Skeletal muscle tissue (tissue), 3 donors: ENCODE measurements at regions not wholly inside any gene's neighbourhood (a gene's known extent, or its start where the extent isn't known, plus 50 kb on each side); places are given as distances from the start of the nearest gene placed in this dataset.

ENCODE experiments used
- H3K27ac ChIP-seq: one replicate; pipeline ENCODE4 v1.7.0; 2013; ENCODE audit warnings: mild to moderate bottlenecking, low read depth, low read length, inconsistent platforms
- H3K27me3 ChIP-seq, 3 donors: one replicate each; pipeline ENCODE4 v1.7.0; 2013; ENCODE audit warnings: low read length in 3 of 3; ENCODE audit not compliant: control insufficient read depth in 3 of 3, insufficient read depth in 3 of 3
- H3K36me3 ChIP-seq, 3 donors: one replicate each; pipeline ENCODE4 v1.7.0; 2013; ENCODE audit warnings: low read length in 3 of 3; ENCODE audit not compliant: control insufficient read depth in 3 of 3, insufficient read depth in 3 of 3
- H3K4me1 ChIP-seq, 3 donors: one replicate each; pipeline ENCODE4 v1.7.0; 2013; ENCODE audit warnings: low read length in 3 of 3, mild to moderate bottlenecking in 3 of 3; ENCODE audit not compliant: control insufficient read depth in 3 of 3, insufficient read depth in 3 of 3
- H3K4me3 ChIP-seq, 3 donors: one replicate each; pipeline ENCODE4 v1.7.0; 2013; ENCODE audit warnings: low read length in 3 of 3
- H3K9ac ChIP-seq, 3 donors: one replicate each; pipeline ENCODE4 v1.7.0; 2013; ENCODE audit warnings: low read length in 3 of 3, mild to moderate bottlenecking in 3 of 3, moderate library complexity in 2 of 3, low read depth in 1 of 3
- H3K9me3 ChIP-seq, 3 donors: one replicate each; pipeline ENCODE4 v1.7.0; 2013; ENCODE audit warnings: low read length in 3 of 3; ENCODE audit not compliant: control insufficient read depth in 3 of 3
- donor health status: Osteomylitis.

DNA sequence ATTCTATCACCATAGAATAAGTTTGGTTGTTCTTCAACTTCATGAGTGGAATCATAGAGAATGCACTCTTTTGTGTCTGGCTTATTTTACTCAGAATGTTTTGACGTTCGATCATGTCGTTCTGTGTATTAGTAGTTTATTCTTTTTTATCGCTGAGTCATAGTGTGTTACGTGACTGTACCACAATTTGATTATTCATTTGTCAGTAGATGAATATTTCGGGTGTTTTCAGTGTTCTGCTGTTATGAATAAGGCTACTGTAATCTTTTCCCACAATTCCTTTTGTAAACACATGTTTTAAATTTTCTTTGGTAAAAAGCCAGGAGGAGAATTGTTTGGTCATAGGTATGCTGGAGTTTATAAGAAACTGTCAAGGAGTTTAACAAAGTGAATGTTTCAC is 279.9 kb upstream of the B3GAT1 start:
- peaks cover 0 to 18% (median 6%) of the 10 kb centered on the region in 3 donors for H3K27me3 ChIP-seq
- H3K36me3 ChIP-seq: no peaks in the 10 kb centered on the region
- peaks cover 0 to 3% (median 0%) of the 10 kb centered on the region in 3 donors for H3K9me3 ChIP-seq
- no peak overlapping the region for H3K4me3 ChIP-seq
- no peak overlapping the region for H3K9ac ChIP-seq
- no peak overlapping the region for H3K27ac ChIP-seq
- H3K4me1 ChIP-seq: no peaks in the 10 kb centered on the region

DNA sequence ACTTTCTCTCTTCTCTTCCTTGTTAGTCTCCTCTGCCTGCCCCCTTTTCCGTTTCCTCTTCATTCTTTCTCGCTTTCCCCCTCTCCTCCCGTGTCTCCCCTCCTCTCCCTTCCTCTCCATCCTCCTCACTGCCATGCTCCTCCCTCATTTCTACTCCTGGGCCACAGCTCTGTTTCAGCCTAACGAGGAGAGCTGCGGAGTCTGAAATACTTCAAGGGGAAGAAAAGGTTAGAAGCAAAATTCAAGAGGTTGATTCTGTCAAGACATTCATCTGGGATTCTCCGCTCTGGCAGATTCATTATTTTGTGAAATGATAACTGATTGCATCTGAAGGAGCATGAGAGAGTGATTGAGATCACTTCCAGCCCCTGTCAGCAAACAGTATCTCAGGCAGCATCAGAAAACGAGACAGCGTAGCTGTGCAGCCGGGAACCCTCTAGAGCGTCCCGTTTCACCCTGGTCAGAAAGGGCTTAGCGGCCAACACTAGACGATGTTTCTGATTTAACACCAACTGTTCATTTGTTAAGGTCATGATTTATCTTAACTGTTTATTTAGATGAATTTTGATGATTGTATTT is 279.3 kb upstream of the B3GAT1 start:
- H3K9me3 ChIP-seq: peaks cover 0 to 3% (median 0%) of the 10 kb centered on the region in 3 donors
- no peak overlapping the region for H3K9ac ChIP-seq
- peaks cover 0 to 14% (median 6%) of the 10 kb centered on the region in 3 donors for H3K27me3 ChIP-seq
- no peak overlapping the region for H3K27ac ChIP-seq
- no peaks in the 10 kb centered on the region for H3K36me3 ChIP-seq
- H3K4me3 ChIP-seq: no peak overlapping the region
- no peaks in the 10 kb centered on the region for H3K4me1 ChIP-seq

DNA sequence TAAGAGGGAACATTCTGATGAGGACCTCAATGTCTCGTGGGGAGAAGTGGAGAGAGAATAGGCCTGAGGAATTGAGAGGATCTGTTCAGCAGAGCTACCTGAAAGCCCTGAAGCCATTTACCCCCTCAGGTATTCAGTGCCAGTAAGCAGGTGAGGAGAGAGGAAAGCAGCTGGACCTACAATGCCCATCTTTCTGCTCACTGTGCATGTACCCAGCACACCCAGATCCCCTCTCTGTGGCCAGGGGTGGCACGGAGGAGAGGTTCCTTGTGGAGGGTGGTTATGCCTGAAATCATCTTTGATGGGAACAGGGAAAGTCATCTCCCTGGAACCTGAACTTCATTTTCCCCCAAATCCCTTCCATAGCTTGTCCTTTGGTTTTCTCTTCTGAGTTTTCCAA is 277.8 kb upstream of the B3GAT1 start:
- H3K27ac ChIP-seq: no peak overlapping the region
- peaks cover 0 to 16% (median 6%) of the 10 kb centered on the region in 3 donors for H3K27me3 ChIP-seq
- H3K4me1 ChIP-seq: no peaks in the 10 kb centered on the region
- H3K9me3 ChIP-seq: peaks cover 0 to 3% (median 0%) of the 10 kb centered on the region in 3 donors
- H3K9ac ChIP-seq: no peak overlapping the region
- no peak overlapping the region for H3K4me3 ChIP-seq
- no peaks in the 10 kb centered on the region for H3K36me3 ChIP-seq

DNA sequence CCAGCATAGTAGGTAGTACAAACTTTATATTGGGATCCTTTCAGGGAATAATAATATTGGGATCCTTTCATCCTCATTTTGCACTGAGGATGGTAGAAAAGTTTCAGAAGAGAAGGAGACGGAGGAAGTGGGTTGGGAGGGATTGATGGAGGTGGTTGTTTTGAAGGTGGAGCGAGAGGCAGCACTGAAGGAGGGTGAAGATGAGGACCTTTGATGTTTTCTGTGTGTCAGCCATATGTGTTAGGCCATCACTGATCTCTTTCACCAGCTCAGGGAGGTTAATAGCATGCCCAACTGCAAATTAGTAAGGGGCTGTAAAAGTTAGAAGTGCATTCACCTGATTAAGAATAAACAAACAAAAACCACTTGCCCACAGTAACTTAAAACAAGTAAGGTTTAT is 275.5 kb upstream of the B3GAT1 start:
- H3K27me3 ChIP-seq: peaks cover 4 to 22% (median 10%) of the 10 kb centered on the region in 3 donors
- no peaks in the 10 kb centered on the region for H3K36me3 ChIP-seq
- H3K4me1 ChIP-seq: no peaks in the 10 kb centered on the region
- no peak overlapping the region for H3K4me3 ChIP-seq
- no peak overlapping the region for H3K27ac ChIP-seq
- H3K9ac ChIP-seq: no peak overlapping the region
- H3K9me3 ChIP-seq: peaks cover 0 to 3% (median 0%) of the 10 kb centered on the region in 3 donors

DNA sequence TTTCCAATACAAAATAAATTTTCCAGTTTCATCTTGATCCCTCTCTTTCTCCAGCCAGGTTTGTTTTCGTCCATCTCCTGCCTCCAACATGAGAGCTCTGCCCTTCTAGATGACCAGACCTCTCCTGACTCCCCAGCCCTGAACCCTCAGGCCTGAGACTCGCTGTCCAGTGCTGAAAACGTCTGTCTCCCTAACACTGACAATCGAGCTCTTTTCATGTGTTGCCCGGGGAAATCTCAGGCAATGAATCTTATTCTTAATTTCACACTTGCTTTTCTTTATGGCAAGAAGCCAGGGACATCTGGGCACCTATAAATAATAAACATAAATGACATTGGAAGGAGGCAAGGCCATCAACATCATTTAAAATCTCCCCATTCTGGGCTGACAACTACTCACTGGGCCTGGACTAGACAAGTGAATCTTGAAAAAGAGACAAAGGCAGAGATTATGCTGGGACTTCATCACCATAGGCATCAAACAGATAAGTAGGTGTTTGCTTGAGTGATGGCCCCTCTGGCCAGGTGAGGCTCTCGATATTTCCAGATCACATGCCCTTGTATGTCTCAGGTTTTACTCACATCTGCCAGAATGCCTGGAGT is 274.5 kb upstream of the B3GAT1 start:
- Histone ChIP-seq H3K9me3 (peaks cover 0 to under 1% (median 0%) of the 10 kb centered on the region in 3 donors), H3K36me3 (no peaks in the 10 kb centered on the region), H3K27ac (no peak overlapping the region), H3K4me1 (no peaks in the 10 kb centered on the region), H3K9ac (no peak overlapping the region), H3K27me3 (peaks cover 5 to 28% (median 11%) of the 10 kb centered on the region in 3 donors), H3K4me3 (no peak overlapping the region)

DNA sequence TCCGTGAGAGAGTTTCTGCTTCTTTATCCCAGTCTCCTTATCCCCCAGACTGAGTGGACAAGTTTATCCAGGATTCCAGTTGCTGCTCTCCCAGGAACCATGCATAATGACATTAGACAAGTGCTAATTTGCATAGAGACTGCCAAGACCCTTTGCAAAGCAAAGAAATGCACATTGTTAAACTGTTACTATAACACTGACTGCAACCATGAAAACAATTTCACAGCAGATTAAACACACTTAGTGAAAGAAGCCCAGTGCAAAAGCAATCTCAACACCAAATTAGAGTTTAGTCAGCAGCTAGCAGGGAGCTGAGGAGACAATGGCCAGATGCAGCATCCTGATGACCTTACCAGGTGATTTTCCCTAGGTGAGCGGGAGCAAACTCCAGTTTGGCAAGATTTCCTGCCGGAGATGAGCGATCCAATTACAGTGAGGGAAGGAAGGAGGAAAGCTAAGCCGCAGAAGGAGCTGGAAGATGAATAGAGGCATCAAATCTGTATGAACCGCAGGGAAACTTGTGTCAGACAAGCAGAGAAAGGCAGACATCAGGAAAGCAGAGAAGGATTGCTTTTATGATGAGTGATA is 273.8 kb upstream of the B3GAT1 start:
- Histone ChIP-seq H3K4me1 (no peaks in the 10 kb centered on the region), H3K9ac (no peak overlapping the region), H3K36me3 (no peaks in the 10 kb centered on the region), H3K9me3 (no peaks in the 10 kb centered on the region), H3K27ac (no peak overlapping the region), H3K4me3 (no peak overlapping the region), H3K27me3 (peaks cover 5 to 28% (median 11%) of the 10 kb centered on the region in 3 donors)

DNA sequence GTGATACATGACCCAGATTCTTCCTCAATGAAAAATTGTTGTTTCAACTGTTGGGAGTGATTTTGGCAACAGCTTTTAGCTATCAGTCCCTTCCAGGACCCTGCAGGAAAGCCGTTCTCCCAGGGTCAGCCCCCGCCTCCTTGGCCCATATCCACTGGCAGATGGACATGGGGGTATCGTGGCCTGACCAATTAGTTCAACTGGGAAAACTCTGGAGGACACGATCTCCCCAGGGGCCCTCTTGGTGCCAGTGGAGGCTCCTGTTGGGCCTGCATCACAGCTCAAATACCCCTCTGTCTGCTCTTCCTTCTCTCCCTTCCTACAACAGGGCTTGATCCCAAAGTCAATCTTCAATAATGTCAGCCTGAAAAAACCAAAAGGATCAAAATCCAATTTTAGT is 272.5 kb upstream of the B3GAT1 start:
- no peak overlapping the region for H3K4me3 ChIP-seq

DNA sequence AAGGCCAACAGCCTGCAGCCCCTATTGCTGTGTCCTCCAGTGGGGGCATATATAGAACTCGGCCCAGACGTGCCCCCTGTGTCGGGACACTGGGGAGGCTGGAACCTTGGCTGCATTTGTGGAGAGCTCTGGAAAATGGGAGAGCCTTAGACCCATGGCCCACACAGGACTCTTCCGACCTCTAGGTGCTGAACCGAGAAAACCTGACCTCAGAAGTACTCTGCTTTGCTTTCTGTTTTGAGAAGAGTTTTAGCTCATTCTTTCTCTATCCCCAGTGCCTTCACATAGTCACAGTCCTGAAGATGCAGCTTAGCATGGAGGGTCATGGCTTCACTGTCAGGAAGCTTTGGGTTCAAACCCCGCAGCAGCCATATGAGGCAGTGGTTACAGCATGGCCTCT is 271.8 kb upstream of the B3GAT1 start:
- Histone ChIP-seq H3K36me3 (no peaks in the 10 kb centered on the region), H3K9me3 (no peaks in the 10 kb centered on the region), H3K27me3 (peaks cover 5 to 17% (median 5%) of the 10 kb centered on the region in 3 donors), H3K9ac (no peak overlapping the region), H3K4me1 (no peaks in the 10 kb centered on the region), H3K4me3 (no peak overlapping the region), H3K27ac (no peak overlapping the region)

More for the DNA sequence above, 272.5 kb upstream of the B3GAT1 start:
- H3K4me1 ChIP-seq: no peaks in the 10 kb centered on the region
- H3K27me3 ChIP-seq: peaks cover 5 to 20% (median 5%) of the 10 kb centered on the region in 3 donors
- no peaks in the 10 kb centered on the region for H3K36me3 ChIP-seq
- no peak overlapping the region for H3K27ac ChIP-seq
- no peaks in the 10 kb centered on the region for H3K9me3 ChIP-seq
- no peak overlapping the region for H3K9ac ChIP-seq

DNA sequence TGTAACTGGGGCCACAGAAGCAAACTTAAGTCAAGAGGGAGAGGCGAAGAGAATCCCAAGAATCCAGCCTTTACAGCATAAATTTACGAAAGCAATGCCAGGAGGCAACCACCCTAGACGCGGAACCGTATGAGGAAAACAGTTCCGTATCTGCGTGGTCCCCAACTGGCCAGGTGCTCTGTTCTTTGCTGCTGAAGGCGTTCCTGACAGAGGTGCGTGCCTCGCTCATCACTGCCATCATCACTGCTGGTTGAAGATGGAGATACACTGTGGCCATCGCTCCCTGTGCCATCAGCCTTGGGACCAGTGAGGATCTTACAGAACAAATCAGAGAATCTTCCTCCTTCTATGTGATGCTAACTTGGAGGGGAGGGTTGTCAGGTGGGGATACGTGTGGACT is 270.5 kb upstream of the B3GAT1 start:
- Histone ChIP-seq H3K36me3 (no peaks in the 10 kb centered on the region), H3K27ac (no peak overlapping the region), H3K27me3 (peaks cover 5 to 14% (median 5%) of the 10 kb centered on the region in 3 donors), H3K9me3 (no peaks in the 10 kb centered on the region), H3K4me1 (no peaks in the 10 kb centered on the region), H3K4me3 (no peak overlapping the region), H3K9ac (no peak overlapping the region)

DNA sequence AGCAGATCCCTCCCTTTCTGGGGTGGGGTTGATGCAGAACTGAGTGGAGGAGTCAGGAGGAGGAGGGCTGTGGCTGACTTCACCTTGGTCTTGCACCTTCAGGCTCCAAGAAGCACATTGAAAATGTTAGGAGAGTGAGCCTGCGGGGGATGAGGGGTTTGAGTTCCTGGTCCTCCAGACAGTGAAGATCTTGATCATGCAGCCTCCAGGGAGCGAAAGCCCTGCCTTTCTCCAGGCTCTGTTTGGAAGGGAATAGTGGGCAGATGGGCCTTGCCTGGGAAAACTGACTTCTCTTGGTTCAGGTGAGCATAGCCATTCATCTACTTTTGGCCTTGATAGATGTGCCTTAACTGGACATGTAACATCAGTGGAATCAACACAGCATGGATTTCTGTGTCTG is 267.6 kb upstream of the B3GAT1 start:
- Histone ChIP-seq H3K27me3 (peaks cover 5 to 15% (median 5%) of the 10 kb centered on the region in 3 donors), H3K9me3 (no peaks in the 10 kb centered on the region), H3K9ac (no peak overlapping the region), H3K4me3 (no peak overlapping the region), H3K36me3 (no peaks in the 10 kb centered on the region), H3K4me1 (no peaks in the 10 kb centered on the region), H3K27ac (no peak overlapping the region)
